GM23248 (cell line): ENCODE measurements at regions not wholly inside any gene's neighbourhood (a gene's known extent, or its start where the extent isn't known, plus 50 kb on each side); places are given as distances from the start of the nearest gene placed in this dataset.

Experiments
- EZH2 ChIP-seq: fragments of 200-600 bp; sonication (generic); IDR thresholded peaks from 2 replicates; pipeline ENCODE4 v1.6.1; 2018; ENCODE audit warnings: antibody characterized with exemption, mild to moderate bottlenecking; ENCODE audit not compliant: insufficient read depth, poor library complexity, severe bottlenecking
- EZH2phosphoT487 ChIP-seq: fragments of 200-600 bp; sonication (generic); IDR thresholded peaks from 2 replicates; pipeline ENCODE4 v1.6.1; 2018; ENCODE audit warnings: antibody characterized with exemption, moderate library complexity, mild to moderate bottlenecking, low read depth; ENCODE audit not compliant: insufficient read depth

- no peak for TF ChIP-seq EZH2
- TF ChIP-seq EZH2phosphoT487: no peak
These were observed 406.2 kb downstream of the NOVA1 start for GRCh38 chr14:26191671-26192070.
